Ovary (tissue), 7 donors: ENCODE measurements at regions not wholly inside any gene's neighbourhood (a gene's known extent, or its start where the extent isn't known, plus 50 kb on each side); places are given as distances from the start of the nearest gene placed in this dataset.

Source experiments
- DNase-seq, 5 donors: peaks; one replicate each; pipeline ENCODE4 v3.0.0-alpha.2; 2019 to 2020
- H3K27ac ChIP-seq, 2 donors: fragments of 200-600 bp; one replicate each; pipeline versions ENCODE4 v1.5.1 to v1.8.0; 2019 to 2022
- H3K27me3 ChIP-seq: fragments of 200-600 bp; one replicate; pipeline ENCODE4 v1.8.0; 2022
- H3K36me3 ChIP-seq: fragments of 200-600 bp; sonication (generic); one replicate; pipeline ENCODE4 v1.5.1; 2019
- H3K4me1 ChIP-seq: one replicate; pipeline ENCODE4 v1.8.1; 2013; ENCODE audit warnings: mild to moderate bottlenecking, moderate library complexity; ENCODE audit not compliant: insufficient read depth
- H3K4me3 ChIP-seq: fragments of 200-600 bp; sonication (generic); one replicate; pipeline ENCODE4 v1.5.1; 2017
- H3K9me3 ChIP-seq, 2 donors: fragments of 200-600 bp in 1 of 2; sonication (generic) in 1 of 2; one replicate each; pipeline versions ENCODE4 v1.5.1 to v1.8.1; 2013 to 2019; ENCODE audit warnings: mild to moderate bottlenecking in 1 of 2, moderate library complexity in 1 of 2
- EP300 ChIP-seq: sonication (generic); formaldehyde crosslinking; IDR thresholded peaks from one replicate; pipeline ENCODE4 v1.6.1; 2017; ENCODE audit warnings: antibody characterized with exemption
- POLR2A ChIP-seq: fragments of 450-650 bp; IDR thresholded peaks from one replicate; pipeline ENCODE4 v1.6.1; 2017; ENCODE audit warnings: antibody characterized with exemption, mild to moderate bottlenecking, moderate library complexity
- WGBS, 3 donors: extraction: QIAGEN DNeasy Blood & Tissue Kit in 1 of 3; methylation state at CpG; one replicate each; pipeline versions ENCODE4 v1.1.5 to v1.1.7; 2013 to 2017; 5-methylcytosine and 5-hydroxymethylcytosine counted together
- intact Hi-C, 4 donors: fragments of 100-400 bp; cut with DNase I; formaldehyde crosslinking; loops; one replicate each; pipeline versions ENCODE4 v1.11.0 to v1.15.1; 2022 to 2023
- TF ChIP-seq, protein P1 (sequence below), 3 donors: fragments of 450-650 bp in 2 of 3; fragments of 200-600 bp in 1 of 3; IDR thresholded peaks; one replicate each; pipeline versions ENCODE4 v1.5.1 to v1.8.0; 2016 to 2022; ENCODE audit warnings: antibody characterized with exemption in 3 of 3, mild to moderate bottlenecking in 1 of 3
- donor health status: DM: no; HTN: no; CAD: no; lungs with moderate emphysema.
- donor health status: DM: no; HTN: no; CAD: no.
- donor health status: Bipolar disorder and iron deficiency.
- donor health status: DM: no; HTN: no; CAD: no.
- donor health status: DM: yes; HTN: yes; CAD: no.

DNA sequence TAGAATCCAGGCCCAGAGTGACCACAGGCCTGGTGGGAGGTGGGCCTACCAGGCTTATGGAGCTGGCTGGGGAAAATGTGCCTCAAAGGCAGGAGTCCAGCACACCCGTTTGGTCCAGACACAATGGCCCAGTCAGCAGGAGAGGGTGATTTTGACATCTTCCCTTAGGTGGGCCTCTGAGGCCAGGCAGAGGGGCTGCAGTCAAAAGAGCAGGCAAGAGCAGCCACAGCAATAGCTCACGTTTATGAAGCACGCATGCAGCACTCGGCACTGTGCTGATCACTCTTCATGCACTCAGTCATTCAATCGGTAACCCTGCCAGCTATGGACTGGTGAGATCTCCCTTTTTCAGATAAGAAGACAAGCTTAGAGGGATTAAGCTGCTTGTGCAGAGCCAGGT lies 146.8 kb downstream of the LRIG2 start:
- 84 to 90% (median 84%) methylated on average over 5 of the region's 5 CpGs for WGBS, 3 donors
- peak overlapping the region in 1 of 2 donors; percentile 14 for H3K27ac ChIP-seq
- no peak for DNase-seq
- peaks cover 12% of the 10 kb centered on the region for H3K4me1 ChIP-seq
- no peaks in the 10 kb centered on the region for H3K36me3 ChIP-seq
- intact Hi-C loops = loop anchor here in 3 of 4 donors (10.0 kb wide), 2 partner anchors 75 to 165 kb away; no protein-coding TSS in a partner anchor
- TF ChIP-seq, protein P1, sequence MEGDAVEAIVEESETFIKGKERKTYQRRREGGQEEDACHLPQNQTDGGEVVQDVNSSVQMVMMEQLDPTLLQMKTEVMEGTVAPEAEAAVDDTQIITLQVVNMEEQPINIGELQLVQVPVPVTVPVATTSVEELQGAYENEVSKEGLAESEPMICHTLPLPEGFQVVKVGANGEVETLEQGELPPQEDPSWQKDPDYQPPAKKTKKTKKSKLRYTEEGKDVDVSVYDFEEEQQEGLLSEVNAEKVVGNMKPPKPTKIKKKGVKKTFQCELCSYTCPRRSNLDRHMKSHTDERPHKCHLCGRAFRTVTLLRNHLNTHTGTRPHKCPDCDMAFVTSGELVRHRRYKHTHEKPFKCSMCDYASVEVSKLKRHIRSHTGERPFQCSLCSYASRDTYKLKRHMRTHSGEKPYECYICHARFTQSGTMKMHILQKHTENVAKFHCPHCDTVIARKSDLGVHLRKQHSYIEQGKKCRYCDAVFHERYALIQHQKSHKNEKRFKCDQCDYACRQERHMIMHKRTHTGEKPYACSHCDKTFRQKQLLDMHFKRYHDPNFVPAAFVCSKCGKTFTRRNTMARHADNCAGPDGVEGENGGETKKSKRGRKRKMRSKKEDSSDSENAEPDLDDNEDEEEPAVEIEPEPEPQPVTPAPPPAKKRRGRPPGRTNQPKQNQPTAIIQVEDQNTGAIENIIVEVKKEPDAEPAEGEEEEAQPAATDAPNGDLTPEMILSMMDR (IDR thresholded peaks at IDR 0.05) = no peak
- no peak for TF ChIP-seq EP300
- H3K4me3 ChIP-seq = no peak overlapping the region
- no peaks in the 10 kb centered on the region for H3K9me3 ChIP-seq
- H3K27me3 ChIP-seq = no peaks in the 10 kb centered on the region

DNA sequence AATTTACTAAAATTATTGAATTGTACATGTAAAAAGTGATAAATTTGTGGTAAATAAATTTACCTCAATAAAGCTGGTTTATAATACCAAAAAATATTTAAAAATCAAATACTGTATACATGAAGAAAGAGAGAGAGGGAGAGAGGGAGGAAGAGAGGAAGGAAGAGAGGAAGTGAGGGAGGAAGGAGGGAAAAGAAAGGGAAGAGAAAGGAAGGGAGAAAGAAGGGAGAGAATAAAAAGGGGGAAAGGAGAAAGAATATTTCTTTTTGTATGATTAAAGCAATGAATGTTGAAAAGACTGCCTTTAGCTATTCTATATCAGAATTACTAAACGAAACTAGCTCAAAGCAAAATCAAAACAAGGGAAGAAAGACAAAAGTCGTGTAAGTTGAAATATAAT lies 150.0 kb downstream of the LRIG2 start:
- Histone ChIP-seq H3K9me3 (no peaks in the 10 kb centered on the region), H3K27me3 (no peaks in the 10 kb centered on the region), H3K4me3 (no peak overlapping the region), H3K27ac (peak overlapping the region in 1 of 2 donors; percentile 20), H3K4me1 (peaks cover 9% of the 10 kb centered on the region), H3K36me3 (no peaks in the 10 kb centered on the region)
- intact Hi-C loops = loop anchor here in 2 of 4 donors (10.0 kb wide), 1 partner anchor 162 kb away; no protein-coding TSS in a partner anchor
- WGBS, 3 donors = 40 to 51% (median 46%) methylated on average over 2 of the region's 2 CpGs
- DNase-seq = no peak
- no peak for TF ChIP-seq POLR2A
- TF ChIP-seq, protein P1 (IDR thresholded peaks at IDR 0.05) = no peak

DNA sequence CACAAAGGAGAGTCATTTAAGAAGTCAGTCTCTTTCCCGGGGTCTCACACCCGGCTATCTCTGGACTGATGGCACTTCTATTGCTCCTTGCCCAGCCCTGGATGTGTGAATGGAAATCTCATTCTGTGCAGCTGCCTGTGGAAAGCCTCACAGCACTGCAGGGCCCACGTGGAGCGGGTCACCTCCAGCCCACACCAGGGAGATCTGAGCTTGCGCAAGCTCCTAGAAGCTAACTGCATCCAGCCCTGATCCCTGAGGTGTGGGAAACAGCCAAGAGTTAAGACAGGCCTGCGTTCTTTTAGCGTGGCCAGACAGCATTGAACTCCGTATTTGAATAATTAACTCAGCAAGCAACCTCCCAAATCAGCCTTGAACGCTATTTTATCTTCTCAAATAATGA lies 150.5 kb downstream of the LRIG2 start:
- no peak overlapping the region for H3K4me3 ChIP-seq
- peak; percentile 73 to 83 (median 81) for DNase-seq
- WGBS, 3 donors = 14 to 19% (median 16%) methylated on average over 9 of the region's 9 CpGs
- intact Hi-C loops = loop anchor here in 2 of 4 donors (10.0 kb wide), 1 partner anchor 161 kb away; no protein-coding TSS in a partner anchor
- H3K27ac ChIP-seq = peak overlapping the region in 1 of 2 donors; percentile 23
- H3K36me3 ChIP-seq = no peaks in the 10 kb centered on the region
- H3K9me3 ChIP-seq = no peaks in the 10 kb centered on the region
- TF ChIP-seq, protein P1 (IDR thresholded peaks at IDR 0.05) = no peak
- TF ChIP-seq POLR2A (no peak), EP300 (no peak)
- H3K4me1 ChIP-seq = peaks cover 6% of the 10 kb centered on the region
- no peaks in the 10 kb centered on the region for H3K27me3 ChIP-seq

DNA sequence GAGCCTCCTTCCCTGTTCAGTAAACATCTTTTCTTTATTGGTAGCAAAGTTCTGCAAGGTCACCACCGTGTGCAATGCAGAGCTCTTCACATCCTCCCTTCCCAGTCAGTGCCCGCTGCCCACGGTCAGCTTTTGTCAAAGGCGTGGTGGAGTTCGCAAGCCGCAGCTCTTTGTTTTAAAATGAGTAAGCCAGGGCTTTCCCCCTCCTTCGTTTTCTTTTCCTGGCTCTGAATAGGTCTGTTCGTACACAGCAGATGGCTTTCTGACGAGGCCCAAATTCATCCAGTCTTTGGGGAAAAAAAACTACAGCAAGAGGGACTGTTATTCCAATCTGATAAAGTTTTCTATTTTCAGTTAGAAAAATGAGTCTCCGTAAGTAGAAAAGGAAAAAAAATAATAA lies 153.2 kb downstream of the LRIG2 start:
- Histone ChIP-seq H3K4me1 (peaks cover 4% of the 10 kb centered on the region), H3K27ac (peak overlapping the region in 1 of 2 donors; percentile 69), H3K4me3 (no peak overlapping the region), H3K9me3 (no peaks in the 10 kb centered on the region), H3K36me3 (no peaks in the 10 kb centered on the region), H3K27me3 (no peaks in the 10 kb centered on the region)
- TF ChIP-seq, protein P1 (IDR thresholded peaks at IDR 0.05) = no peak
- TF ChIP-seq POLR2A (no peak), EP300 (no peak)
- WGBS, 3 donors = 7 to 25% (median 11%) methylated on average over 10 of the region's 10 CpGs
- intact Hi-C loops = loop anchor here in 2 of 4 donors (10.0 kb wide), 1 partner anchor 159 kb away; no protein-coding TSS in a partner anchor
- peak in 4 of 5 donors; percentile 22 to 55 (median 51) for DNase-seq
